ENCODE measurements at regions not wholly inside any gene's neighbourhood (a gene's known extent, or its start where the extent isn't known, plus 50 kb on each side); places are given as distances from the start of the nearest gene placed in this dataset.
"Not testable (repeated sequence)": the region's sequence is repeated elsewhere in the genome, so short reads cannot be mapped to it uniquely, and the experiment has no call there.

GRCh38 chr4:14165222-14165920 lies 537.8 kb upstream of the BOD1L1 start:
- in situ Hi-C loops (cut with MboI; ENCODE audit: low sequenced_read_pairs, unreplicated experiment), result no loop called here
- TF ChIP-seq CTCF (IDR thresholded peaks at IDR 0.05; ENCODE audit: borderline replicate concordance, control extremely low read depth, extremely low read depth, insufficient read depth, missing control alignments), result no peak
- DNase-seq (ENCODE audit: low spot score), result peak; percentile 32

- in situ Hi-C loops (cut with MboI; ENCODE audit: low sequenced_read_pairs, unreplicated experiment), result no loop called here
- no peak for DNase-seq (ENCODE audit: low spot score)
- TF ChIP-seq CTCF (IDR thresholded peaks at IDR 0.05; ENCODE audit: borderline replicate concordance, control extremely low read depth, extremely low read depth, insufficient read depth, missing control alignments), result no peak
Observed at GRCh38 chr4:14167876-14168510, 540.5 kb upstream of the BOD1L1 start.

GRCh38 chr4:14168919-14169318 lies 541.4 kb upstream of the BOD1L1 start:
- TF ChIP-seq CTCF (IDR thresholded peaks at IDR 0.05; ENCODE audit: borderline replicate concordance, control extremely low read depth, extremely low read depth, insufficient read depth, missing control alignments), result no peak
- DNase-seq (ENCODE audit: low spot score), result no peak
- in situ Hi-C loops (cut with MboI; ENCODE audit: low sequenced_read_pairs, unreplicated experiment), result no loop called here

GRCh38 chr4:14169460-14169859 lies 541.9 kb upstream of the BOD1L1 start:
- no peak for TF ChIP-seq CTCF (IDR thresholded peaks at IDR 0.05; ENCODE audit: borderline replicate concordance, control extremely low read depth, extremely low read depth, insufficient read depth, missing control alignments)
- in situ Hi-C loops (cut with MboI; ENCODE audit: low sequenced_read_pairs, unreplicated experiment), result no loop called here
- no peak for DNase-seq (ENCODE audit: low spot score)

GRCh38 chr4:14169940-14170339 lies 542.4 kb upstream of the BOD1L1 start:
- DNase-seq (ENCODE audit: low spot score); in situ Hi-C loops (cut with MboI; ENCODE audit: low sequenced_read_pairs, unreplicated experiment): not testable (repeated sequence)

- TF ChIP-seq CTCF (IDR thresholded peaks at IDR 0.05; ENCODE audit: borderline replicate concordance, control extremely low read depth, extremely low read depth, insufficient read depth, missing control alignments), result no peak
- in situ Hi-C loops (cut with MboI; ENCODE audit: low sequenced_read_pairs, unreplicated experiment), result no loop called here
- no peak for DNase-seq (ENCODE audit: low spot score)
Observed at GRCh38 chr4:14176613-14177012, 549.1 kb upstream of the BOD1L1 start.

GRCh38 chr4:14177987-14178386 lies 550.5 kb upstream of the BOD1L1 start:
- no peak for TF ChIP-seq CTCF (IDR thresholded peaks at IDR 0.05; ENCODE audit: borderline replicate concordance, control extremely low read depth, extremely low read depth, insufficient read depth, missing control alignments)
- in situ Hi-C loops (cut with MboI; ENCODE audit: low sequenced_read_pairs, unreplicated experiment), result no loop called here
- no peak for DNase-seq (ENCODE audit: low spot score)
